Testis (tissue), 2 donors: ENCODE measurements at regions not wholly inside any gene's neighbourhood (a gene's known extent, or its start where the extent isn't known, plus 50 kb on each side); places are given as distances from the start of the nearest gene placed in this dataset.

Source experiments
- POLR2A ChIP-seq: fragments of 450-650 bp; IDR thresholded peaks from one replicate; pipeline ENCODE4 v1.6.1; 2017; ENCODE audit warnings: antibody characterized with exemption, mild to moderate bottlenecking, moderate library complexity
- TF ChIP-seq, protein P1 (sequence below), 3 experiments: fragments of 450-650 bp in 2 of 3; fragments of 200-600 bp in 1 of 3; sonication (generic) in 1 of 3; IDR thresholded peaks; one replicate each; pipeline ENCODE4 v1.5.1; 2016 to 2019; ENCODE audit warnings: antibody characterized with exemption in 3 of 3, mild to moderate bottlenecking in 2 of 3, moderate library complexity in 1 of 3

DNA sequence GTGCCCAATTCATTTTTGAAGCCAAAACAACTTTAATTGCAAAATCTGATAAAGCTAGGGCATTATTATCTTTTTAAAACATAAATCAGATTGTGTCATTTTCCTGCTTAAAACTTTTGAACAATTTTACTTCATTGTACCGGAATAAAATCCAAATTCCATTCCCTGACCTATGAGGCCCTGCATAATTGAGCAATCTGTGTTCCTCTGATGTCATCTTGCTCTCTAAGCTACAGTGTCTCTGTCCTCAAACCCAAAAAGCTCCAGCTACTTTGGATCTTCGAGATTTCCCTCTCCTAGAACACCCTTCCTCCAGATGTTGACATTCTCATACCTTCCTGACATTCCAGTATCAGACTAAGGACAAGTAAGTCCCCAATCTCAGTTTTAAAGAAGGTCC is 395.9 kb downstream of the LRATD1 start:
- TF ChIP-seq, protein P1, sequence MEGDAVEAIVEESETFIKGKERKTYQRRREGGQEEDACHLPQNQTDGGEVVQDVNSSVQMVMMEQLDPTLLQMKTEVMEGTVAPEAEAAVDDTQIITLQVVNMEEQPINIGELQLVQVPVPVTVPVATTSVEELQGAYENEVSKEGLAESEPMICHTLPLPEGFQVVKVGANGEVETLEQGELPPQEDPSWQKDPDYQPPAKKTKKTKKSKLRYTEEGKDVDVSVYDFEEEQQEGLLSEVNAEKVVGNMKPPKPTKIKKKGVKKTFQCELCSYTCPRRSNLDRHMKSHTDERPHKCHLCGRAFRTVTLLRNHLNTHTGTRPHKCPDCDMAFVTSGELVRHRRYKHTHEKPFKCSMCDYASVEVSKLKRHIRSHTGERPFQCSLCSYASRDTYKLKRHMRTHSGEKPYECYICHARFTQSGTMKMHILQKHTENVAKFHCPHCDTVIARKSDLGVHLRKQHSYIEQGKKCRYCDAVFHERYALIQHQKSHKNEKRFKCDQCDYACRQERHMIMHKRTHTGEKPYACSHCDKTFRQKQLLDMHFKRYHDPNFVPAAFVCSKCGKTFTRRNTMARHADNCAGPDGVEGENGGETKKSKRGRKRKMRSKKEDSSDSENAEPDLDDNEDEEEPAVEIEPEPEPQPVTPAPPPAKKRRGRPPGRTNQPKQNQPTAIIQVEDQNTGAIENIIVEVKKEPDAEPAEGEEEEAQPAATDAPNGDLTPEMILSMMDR (IDR thresholded peaks at IDR 0.05) = no peak
- no peak for TF ChIP-seq POLR2A
